ENCODE measurements at regions not wholly inside any gene's neighbourhood (a gene's known extent, or its start where the extent isn't known, plus 50 kb on each side); places are given as distances from the start of the nearest gene placed in this dataset.

GRCh38 chr15:58274885-58275284, 136.7 kb downstream of the AQP9 start:
- TF ChIP-seq POLR2A (IDR thresholded peaks at IDR 0.05) (no peak), EP300 (IDR thresholded peaks at IDR 0.05) (no peak), CTCF (IDR thresholded peaks at IDR 0.05) (no peak)
